LNCAP (cell line): ENCODE measurements at regions not wholly inside any gene's neighbourhood (a gene's known extent, or its start where the extent isn't known, plus 50 kb on each side); places are given as distances from the start of the nearest gene placed in this dataset.

ENCODE experiments used
- TF ChIP-seq, protein P1 (sequence below): fragments of 450-650 bp; IDR thresholded peaks from 2 replicates; pipeline ENCODE4 v1.5.1; 2017; ENCODE audit warnings: mild to moderate bottlenecking

GRCh38 chr2:164028814-164029534 is 293.2 kb upstream of the FIGN start:
- TF ChIP-seq, protein P1, sequence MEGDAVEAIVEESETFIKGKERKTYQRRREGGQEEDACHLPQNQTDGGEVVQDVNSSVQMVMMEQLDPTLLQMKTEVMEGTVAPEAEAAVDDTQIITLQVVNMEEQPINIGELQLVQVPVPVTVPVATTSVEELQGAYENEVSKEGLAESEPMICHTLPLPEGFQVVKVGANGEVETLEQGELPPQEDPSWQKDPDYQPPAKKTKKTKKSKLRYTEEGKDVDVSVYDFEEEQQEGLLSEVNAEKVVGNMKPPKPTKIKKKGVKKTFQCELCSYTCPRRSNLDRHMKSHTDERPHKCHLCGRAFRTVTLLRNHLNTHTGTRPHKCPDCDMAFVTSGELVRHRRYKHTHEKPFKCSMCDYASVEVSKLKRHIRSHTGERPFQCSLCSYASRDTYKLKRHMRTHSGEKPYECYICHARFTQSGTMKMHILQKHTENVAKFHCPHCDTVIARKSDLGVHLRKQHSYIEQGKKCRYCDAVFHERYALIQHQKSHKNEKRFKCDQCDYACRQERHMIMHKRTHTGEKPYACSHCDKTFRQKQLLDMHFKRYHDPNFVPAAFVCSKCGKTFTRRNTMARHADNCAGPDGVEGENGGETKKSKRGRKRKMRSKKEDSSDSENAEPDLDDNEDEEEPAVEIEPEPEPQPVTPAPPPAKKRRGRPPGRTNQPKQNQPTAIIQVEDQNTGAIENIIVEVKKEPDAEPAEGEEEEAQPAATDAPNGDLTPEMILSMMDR: no peak

DNA sequence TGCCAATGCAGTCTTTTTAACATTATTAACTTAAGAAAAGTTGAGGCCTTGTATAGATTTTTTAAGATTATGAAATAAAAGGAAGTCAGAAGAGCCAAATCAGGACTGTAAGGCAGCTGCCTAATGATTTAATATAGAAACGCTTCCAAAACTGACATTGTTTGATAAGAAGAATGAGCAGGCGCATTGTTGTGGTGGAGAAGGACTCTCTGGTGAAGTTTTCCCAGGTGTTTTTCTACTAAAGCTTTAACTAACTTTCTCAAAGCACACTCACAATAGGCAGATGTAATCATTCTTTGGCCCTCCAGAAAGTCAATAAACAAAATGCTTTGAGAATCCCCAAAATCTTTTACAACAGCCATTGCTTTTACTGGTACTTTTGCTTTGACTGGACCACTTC is 288.6 kb upstream of the FIGN start:
- TF ChIP-seq, protein P1: no peak

- TF ChIP-seq, protein P1: no peak
Measured at GRCh38 chr2:164023896-164024295, 288.1 kb upstream of the FIGN start.

DNA sequence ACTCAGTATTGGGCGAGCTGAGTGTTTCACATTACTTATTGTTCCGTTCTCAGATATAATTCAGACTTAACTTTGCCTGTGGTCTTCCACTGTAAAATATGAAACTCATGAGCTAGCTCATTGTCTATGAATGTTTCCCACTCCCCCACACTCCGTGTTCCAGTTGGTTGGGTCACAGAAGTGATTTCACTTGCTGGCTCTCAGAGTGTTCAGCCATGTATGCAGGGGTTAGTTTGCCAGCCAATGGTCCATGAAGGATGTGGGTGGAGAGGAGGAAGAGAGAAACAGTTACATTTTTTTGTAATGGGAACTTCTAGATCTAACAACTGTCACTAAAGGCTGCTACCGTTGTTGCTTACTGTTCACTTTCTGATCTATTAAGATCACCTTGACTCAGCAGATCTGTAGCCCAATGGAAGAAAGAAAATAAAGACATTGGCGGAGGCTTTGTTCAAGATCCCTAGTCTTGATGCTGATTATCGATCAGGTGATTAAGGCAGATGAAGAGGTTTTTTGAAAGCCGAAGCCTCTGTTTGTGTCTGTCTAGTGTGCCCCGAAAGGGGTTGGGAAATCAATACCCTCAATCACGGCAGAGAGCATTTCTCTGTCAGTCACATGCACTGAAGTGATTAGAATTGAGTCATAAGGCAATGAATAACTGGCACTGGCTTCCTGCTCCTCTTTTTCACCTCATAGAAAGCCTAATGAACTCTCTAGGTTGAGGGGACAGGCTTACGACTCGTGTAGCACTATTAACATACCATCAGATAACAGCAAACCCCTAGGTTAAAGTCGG is 279.7 kb upstream of the FIGN start:
- TF ChIP-seq, protein P1: no peak

GRCh38 chr2:164014791-164015190 is 279.0 kb upstream of the FIGN start:
- TF ChIP-seq, protein P1: no peak

DNA sequence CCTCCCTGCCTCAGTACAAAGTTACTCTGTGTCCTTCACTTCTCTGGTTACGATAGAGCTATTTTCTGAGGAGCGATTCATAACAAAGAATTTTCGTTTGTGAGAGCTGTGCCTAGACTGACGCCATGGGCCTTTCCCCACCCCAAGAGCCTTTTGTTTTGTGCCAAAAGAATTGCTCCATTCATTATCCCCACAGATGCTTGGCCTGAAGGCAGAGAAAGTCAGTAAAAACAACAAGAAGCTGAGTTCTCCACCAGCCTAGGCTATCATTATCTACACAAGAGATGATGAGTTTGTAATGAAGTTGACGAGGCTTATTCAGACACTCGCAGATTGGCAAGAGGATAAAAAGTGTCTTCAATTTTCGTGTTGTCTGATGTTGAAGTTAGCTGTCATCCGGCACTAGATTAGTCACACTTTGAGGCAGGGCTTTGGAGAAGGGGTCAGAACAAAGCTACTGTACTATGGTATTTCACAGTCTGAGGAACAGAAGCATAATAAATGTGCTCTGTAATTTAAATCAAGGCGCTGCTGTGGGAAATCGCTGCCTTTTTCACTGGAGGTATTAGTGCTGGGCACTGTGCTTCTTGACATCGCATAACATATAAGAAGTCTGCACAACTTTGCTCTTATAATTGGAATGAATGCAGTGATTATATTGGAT is 278.4 kb upstream of the FIGN start:
- TF ChIP-seq, protein P1: no peak

- TF ChIP-seq, protein P1: no peak
Measured at GRCh38 chr2:164012581-164012980, 276.8 kb upstream of the FIGN start.
